T-helper 2 cell treated with Interferon-gamma antibody and Interleukin-4, amounts not matched to agents 5 μg/mL and 100 μg/mL, for 36 hours (primary cell): ENCODE measurements at regions not wholly inside any gene's neighbourhood (a gene's known extent, or its start where the extent isn't known, plus 50 kb on each side); places are given as distances from the start of the nearest gene placed in this dataset.

Source experiments
- DNase-seq: peaks from one replicate; pipeline ENCODE4 v3.0.0; 2021; ENCODE audit warnings: low spot score
- H3K27ac Mint-ChIP-seq: one replicate; pipeline ENCODE4 v1.8.0; 2021; ENCODE audit warnings: mild to moderate bottlenecking, mixed read lengths
- H3K27me3 Mint-ChIP-seq: one replicate; pipeline ENCODE4 v1.8.0; 2021; ENCODE audit warnings: low read depth, mixed read lengths
- H3K36me3 Mint-ChIP-seq: one replicate; pipeline ENCODE4 v1.8.0; 2021; ENCODE audit warnings: low read depth, mixed read lengths
- H3K4me1 Mint-ChIP-seq: one replicate; pipeline ENCODE4 v1.8.0; 2021; ENCODE audit warnings: low read depth, mixed read lengths
- H3K4me3 Mint-ChIP-seq: one replicate; pipeline ENCODE4 v1.8.0; 2022; ENCODE audit warnings: mild to moderate bottlenecking, moderate library complexity, mixed read lengths
- H3K9me3 Mint-ChIP-seq: one replicate; pipeline ENCODE4 v1.8.0; 2021; ENCODE audit warnings: mixed read lengths

- Mint-ChIP-seq H3K4me1 (no peaks in the 10 kb centered on the region), H3K4me3 (no peak overlapping the region), H3K27ac (no peak overlapping the region), H3K27me3 (no peaks in the 10 kb centered on the region), H3K9me3 (no peaks in the 10 kb centered on the region), H3K36me3 (no peaks in the 10 kb centered on the region)
- DNase-seq = no peak
These were observed 327.2 kb upstream of the TSHZ3 start for GRCh38 chr19:31676271-31677004.

GRCh38 chr19:31678421-31678820 is 329.2 kb upstream of the TSHZ3 start:
- no peaks in the 10 kb centered on the region for H3K4me1 Mint-ChIP-seq
- H3K9me3 Mint-ChIP-seq = no peaks in the 10 kb centered on the region
- no peaks in the 10 kb centered on the region for H3K36me3 Mint-ChIP-seq
- no peak overlapping the region for H3K27ac Mint-ChIP-seq
- no peaks in the 10 kb centered on the region for H3K27me3 Mint-ChIP-seq
- no peak for DNase-seq
- no peak overlapping the region for H3K4me3 Mint-ChIP-seq

DNA sequence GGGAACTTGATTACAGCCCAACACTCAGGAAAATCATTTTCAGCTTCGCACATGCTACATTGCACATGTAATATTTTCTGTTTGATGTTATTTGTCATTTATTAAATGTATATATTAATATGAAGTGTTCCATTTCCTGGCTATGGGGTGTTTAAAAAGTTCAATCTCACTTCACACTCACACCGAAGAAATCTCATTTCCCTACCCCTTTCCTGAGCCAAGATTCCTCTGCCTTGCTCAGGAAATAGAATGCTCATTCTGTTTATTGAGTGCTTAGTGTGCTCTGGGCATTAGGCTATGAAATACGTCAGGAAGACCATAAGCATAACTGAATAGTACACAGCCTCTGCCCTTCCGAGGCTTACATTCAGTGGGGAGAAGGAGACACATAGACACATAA is 331.9 kb upstream of the TSHZ3 start:
- Mint-ChIP-seq H3K9me3 (no peaks in the 10 kb centered on the region), H3K4me3 (no peak overlapping the region), H3K27ac (no peak overlapping the region), H3K27me3 (no peaks in the 10 kb centered on the region), H3K4me1 (no peaks in the 10 kb centered on the region), H3K36me3 (no peaks in the 10 kb centered on the region)
- DNase-seq = no peak

DNA sequence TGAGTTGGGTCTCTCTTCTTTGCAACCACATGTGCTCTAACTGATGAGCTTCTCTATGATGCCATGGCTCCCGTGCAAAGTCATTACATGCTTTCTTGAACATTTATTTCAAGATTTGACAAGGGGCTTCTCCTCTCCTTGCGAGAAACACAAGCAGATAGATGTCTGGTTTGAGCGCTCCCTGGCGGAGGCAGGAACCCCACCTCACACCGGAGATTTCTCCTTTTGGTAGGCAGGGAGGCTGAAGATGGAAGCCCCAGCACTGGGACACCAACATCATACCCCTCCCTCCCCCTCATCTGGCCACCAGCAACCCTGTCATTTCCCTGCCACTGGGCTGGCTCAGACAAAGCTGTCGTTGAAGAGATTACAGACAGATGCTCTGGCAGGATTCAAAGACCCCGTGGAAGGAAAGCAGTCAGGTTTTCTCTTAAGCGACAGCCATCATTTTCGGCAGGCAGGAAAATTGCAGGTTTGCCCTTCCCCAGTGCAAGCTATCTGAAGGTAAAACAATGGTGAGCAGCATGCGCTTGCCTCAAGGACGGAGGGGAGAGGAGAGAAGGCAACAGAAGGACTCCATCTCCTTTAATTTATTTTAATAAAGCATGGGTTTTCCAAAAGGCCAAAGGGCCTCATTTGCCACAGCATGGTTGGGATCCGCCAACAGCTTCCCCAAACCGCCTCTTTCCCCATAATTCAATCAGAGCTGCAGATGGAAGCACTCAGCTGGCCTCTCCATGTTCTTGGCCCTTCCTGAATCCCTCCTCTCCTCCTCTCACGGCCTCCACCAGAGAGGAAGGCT is 344.1 kb upstream of the TSHZ3 start:
- no peak for DNase-seq
- Mint-ChIP-seq H3K4me1 (no peaks in the 10 kb centered on the region), H3K36me3 (no peaks in the 10 kb centered on the region), H3K4me3 (no peak overlapping the region), H3K27me3 (no peaks in the 10 kb centered on the region), H3K27ac (no peak overlapping the region), H3K9me3 (no peaks in the 10 kb centered on the region)

DNA sequence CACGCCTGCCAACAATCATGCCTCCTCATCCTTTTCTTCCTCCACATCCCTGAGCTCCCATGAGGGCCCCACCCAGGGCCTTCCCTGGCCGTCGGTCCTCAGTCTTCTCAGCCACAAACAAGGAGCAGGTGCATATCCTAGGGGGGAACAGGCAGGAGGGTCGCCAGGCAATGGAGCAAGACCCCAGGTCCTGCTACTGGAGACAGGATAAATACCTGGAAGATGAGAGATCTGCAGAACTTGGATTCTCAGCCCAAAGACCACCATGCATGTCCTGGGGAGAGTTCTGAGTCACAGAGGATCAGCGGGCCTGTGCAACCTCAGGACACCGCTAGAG is 344.7 kb upstream of the TSHZ3 start:
- no peak for DNase-seq
- Mint-ChIP-seq H3K27ac (no peak overlapping the region), H3K4me3 (no peak overlapping the region), H3K4me1 (no peaks in the 10 kb centered on the region), H3K36me3 (no peaks in the 10 kb centered on the region), H3K27me3 (no peaks in the 10 kb centered on the region), H3K9me3 (no peaks in the 10 kb centered on the region)

- no peak overlapping the region for H3K4me3 Mint-ChIP-seq
- peaks cover 2% of the 10 kb centered on the region for H3K9me3 Mint-ChIP-seq
- DNase-seq = no peak
- H3K4me1 Mint-ChIP-seq = no peaks in the 10 kb centered on the region
- H3K27ac Mint-ChIP-seq = no peak overlapping the region
- H3K36me3 Mint-ChIP-seq = no peaks in the 10 kb centered on the region
- no peaks in the 10 kb centered on the region for H3K27me3 Mint-ChIP-seq
These were observed 345.5 kb upstream of the TSHZ3 start for GRCh38 chr19:31694761-31695160.

DNA sequence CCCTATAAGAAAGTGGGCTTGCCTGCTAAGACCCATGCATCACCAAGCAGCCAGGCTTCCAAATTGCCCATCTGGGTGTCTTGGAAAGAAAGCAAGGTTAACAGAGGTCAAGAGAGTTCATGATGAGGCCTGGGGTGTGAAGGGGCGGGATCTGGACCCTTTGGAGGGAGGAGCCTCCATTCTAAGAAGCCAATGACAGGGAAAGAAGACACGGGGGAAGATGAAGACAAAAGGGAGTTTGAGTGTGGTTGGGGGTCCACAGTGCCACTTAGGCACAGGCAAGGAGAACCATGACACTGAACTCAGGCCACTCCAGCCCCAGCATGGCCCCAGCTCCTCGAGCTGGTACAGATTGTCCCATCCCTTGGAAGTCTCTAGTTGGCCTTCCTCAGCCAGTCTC is 350.2 kb upstream of the TSHZ3 start:
- H3K4me1 Mint-ChIP-seq = no peaks in the 10 kb centered on the region
- no peak overlapping the region for H3K4me3 Mint-ChIP-seq
- H3K9me3 Mint-ChIP-seq = peaks cover 24% of the 10 kb centered on the region
- no peak overlapping the region for H3K27ac Mint-ChIP-seq
- H3K27me3 Mint-ChIP-seq = no peaks in the 10 kb centered on the region
- DNase-seq = no peak
- no peaks in the 10 kb centered on the region for H3K36me3 Mint-ChIP-seq

DNA sequence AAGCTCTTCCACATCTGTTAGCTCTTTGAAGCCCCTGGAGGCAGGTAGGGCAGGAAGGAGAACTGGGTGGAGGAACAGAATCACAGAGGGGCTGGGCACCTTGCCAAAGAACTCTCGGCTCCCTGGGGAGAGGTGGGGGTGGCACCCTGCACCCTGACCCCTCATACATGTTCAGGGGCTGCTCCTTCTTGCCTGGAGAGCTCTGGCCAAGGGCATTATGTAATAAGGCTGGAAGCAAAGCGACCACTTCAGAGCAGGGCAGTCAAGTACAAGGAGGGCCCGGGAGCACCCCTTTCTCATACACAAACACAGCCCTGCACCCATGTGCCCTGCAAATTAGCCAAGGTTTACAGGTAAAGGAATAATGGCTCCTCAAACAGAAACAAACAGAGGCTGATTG is 351.9 kb upstream of the TSHZ3 start:
- H3K4me1 Mint-ChIP-seq = no peaks in the 10 kb centered on the region
- H3K9me3 Mint-ChIP-seq = peaks cover 26% of the 10 kb centered on the region
- H3K27me3 Mint-ChIP-seq = no peaks in the 10 kb centered on the region
- H3K27ac Mint-ChIP-seq = no peak overlapping the region
- no peak for DNase-seq
- H3K36me3 Mint-ChIP-seq = no peaks in the 10 kb centered on the region
- H3K4me3 Mint-ChIP-seq = no peak overlapping the region

DNA sequence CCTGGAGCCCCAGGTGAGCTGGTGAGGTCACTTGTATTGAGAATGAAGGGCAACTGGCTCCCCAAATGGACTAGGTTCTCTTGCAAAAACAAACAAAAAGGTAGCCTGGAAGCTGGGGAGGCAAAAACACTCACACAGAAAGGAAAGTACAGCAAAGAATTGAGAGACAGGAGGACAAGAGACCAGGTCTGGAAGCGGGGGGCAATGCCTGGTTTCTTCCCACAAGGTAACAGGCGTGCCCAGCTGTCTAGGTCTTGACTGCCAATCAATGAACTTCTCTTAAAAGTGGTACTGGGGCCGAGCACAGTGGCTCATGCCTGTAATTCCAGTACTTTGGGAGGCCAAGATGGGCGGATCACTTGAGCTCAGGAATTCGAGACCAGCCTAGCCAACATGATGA is 356.4 kb upstream of the TSHZ3 start:
- no peaks in the 10 kb centered on the region for H3K27me3 Mint-ChIP-seq
- no peak overlapping the region for H3K27ac Mint-ChIP-seq
- peaks cover 19% of the 10 kb centered on the region for H3K9me3 Mint-ChIP-seq
- DNase-seq = no peak
- no peak overlapping the region for H3K4me3 Mint-ChIP-seq
- no peaks in the 10 kb centered on the region for H3K4me1 Mint-ChIP-seq
- no peaks in the 10 kb centered on the region for H3K36me3 Mint-ChIP-seq

- Mint-ChIP-seq H3K36me3 (no peaks in the 10 kb centered on the region), H3K4me1 (no peaks in the 10 kb centered on the region), H3K27ac (no peak overlapping the region), H3K9me3 (peaks cover 20% of the 10 kb centered on the region), H3K27me3 (no peaks in the 10 kb centered on the region), H3K4me3 (no peak overlapping the region)
- no peak for DNase-seq
These were observed 356.9 kb upstream of the TSHZ3 start for GRCh38 chr19:31706131-31706530.

DNA sequence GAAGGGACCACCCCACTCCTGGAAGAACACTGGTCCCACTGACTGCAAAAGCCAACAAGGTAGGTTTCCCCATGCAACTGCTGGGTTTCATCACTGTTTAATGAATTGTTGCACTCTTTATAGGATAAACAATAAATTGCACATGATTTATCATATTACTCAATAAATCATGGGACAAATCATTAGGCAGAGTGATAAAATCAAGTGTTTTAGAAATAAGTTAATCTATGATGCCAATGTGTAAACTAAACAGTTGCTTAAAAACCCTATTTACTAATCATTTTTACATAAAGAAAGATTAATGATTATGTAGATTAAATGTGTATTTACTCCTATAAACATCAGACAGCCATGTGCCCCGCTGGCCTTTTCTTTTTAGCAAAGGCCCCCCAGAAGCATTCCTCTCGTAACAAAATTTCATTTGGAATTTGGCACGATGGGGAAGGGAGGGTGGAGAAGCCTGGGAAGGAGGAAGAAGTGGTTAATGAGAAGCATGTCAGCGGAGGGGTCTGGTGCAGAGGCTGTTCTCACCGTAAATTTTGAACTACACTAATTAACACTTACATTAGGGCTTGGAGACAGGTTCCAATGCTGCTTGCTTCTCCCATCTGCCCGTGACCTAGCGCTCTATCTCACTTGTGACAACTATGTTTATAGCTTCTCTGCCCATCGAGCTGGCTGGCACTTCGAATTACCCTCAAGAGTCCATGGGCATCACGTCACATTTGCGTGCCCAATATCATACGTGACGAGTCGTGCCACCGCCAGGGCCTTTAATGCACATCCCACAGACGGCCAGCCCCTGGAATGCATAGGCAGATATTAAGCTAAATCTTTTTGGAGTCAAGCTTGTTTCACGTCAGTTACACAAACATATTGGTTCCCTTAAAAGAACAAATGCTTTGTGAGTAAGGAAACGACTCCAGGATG is 357.7 kb upstream of the TSHZ3 start:
- no peaks in the 10 kb centered on the region for H3K27me3 Mint-ChIP-seq
- H3K4me3 Mint-ChIP-seq = no peak overlapping the region
- H3K36me3 Mint-ChIP-seq = no peaks in the 10 kb centered on the region
- no peak for DNase-seq
- H3K9me3 Mint-ChIP-seq = peaks cover 22% of the 10 kb centered on the region
- no peaks in the 10 kb centered on the region for H3K4me1 Mint-ChIP-seq
- H3K27ac Mint-ChIP-seq = no peak overlapping the region

GRCh38 chr19:31708520-31708919 is 359.3 kb upstream of the TSHZ3 start:
- no peak overlapping the region for H3K4me3 Mint-ChIP-seq
- DNase-seq = no peak
- H3K36me3 Mint-ChIP-seq = no peaks in the 10 kb centered on the region
- no peak overlapping the region for H3K27ac Mint-ChIP-seq
- no peaks in the 10 kb centered on the region for H3K4me1 Mint-ChIP-seq
- H3K27me3 Mint-ChIP-seq = no peaks in the 10 kb centered on the region
- peaks cover 23% of the 10 kb centered on the region for H3K9me3 Mint-ChIP-seq

GRCh38 chr19:31709476-31709875 is 360.2 kb upstream of the TSHZ3 start:
- no peak overlapping the region for H3K4me3 Mint-ChIP-seq
- no peak for DNase-seq
- H3K4me1 Mint-ChIP-seq = no peaks in the 10 kb centered on the region
- H3K36me3 Mint-ChIP-seq = no peaks in the 10 kb centered on the region
- H3K27ac Mint-ChIP-seq = no peak overlapping the region
- no peaks in the 10 kb centered on the region for H3K27me3 Mint-ChIP-seq
- H3K9me3 Mint-ChIP-seq = peaks cover 13% of the 10 kb centered on the region
